HFFc6 (cell line): ENCODE measurements at regions not wholly inside any gene's neighbourhood (a gene's known extent, or its start where the extent isn't known, plus 50 kb on each side); places are given as distances from the start of the nearest gene placed in this dataset.
A peak's percentile ranks its signal among the peaks of the same experiment; 100 is the strongest.

Experiments used
- DNase-seq: peaks from one replicate; pipeline ENCODE4 v3.0.0-alpha.2; 2018
- H3K27ac Mint-ChIP-seq: 2 replicates; pipeline ENCODE4 v1.8.0; 2020; ENCODE audit warnings: mild to moderate bottlenecking, mixed read lengths
- H3K27me3 Mint-ChIP-seq: 2 replicates; pipeline ENCODE4 v1.8.0; 2021; ENCODE audit warnings: mild to moderate bottlenecking, moderate library complexity, mixed read lengths; ENCODE audit not compliant: insufficient read depth
- H3K36me3 Mint-ChIP-seq: 2 replicates; pipeline ENCODE4 v1.8.0; 2021; ENCODE audit warnings: low read depth, mixed read lengths
- H3K4me1 Mint-ChIP-seq: 2 replicates; pipeline ENCODE4 v1.8.0; 2020; ENCODE audit warnings: low read depth, mixed read lengths
- H3K4me3 Mint-ChIP-seq: 2 replicates; pipeline ENCODE4 v1.8.0; 2020; ENCODE audit warnings: mild to moderate bottlenecking, moderate library complexity, mixed read lengths
- H3K9me3 Mint-ChIP-seq: 2 replicates; pipeline ENCODE4 v1.8.0; 2020; ENCODE audit warnings: mild to moderate bottlenecking, mixed read lengths
- TF ChIP-seq, protein P1 (sequence below): fragments of 200-600 bp; sonication (generic); IDR thresholded peaks from 2 replicates; pipeline ENCODE4 v1.5.0; 2021; ENCODE audit warnings: antibody characterized with exemption, mild to moderate bottlenecking

DNA sequence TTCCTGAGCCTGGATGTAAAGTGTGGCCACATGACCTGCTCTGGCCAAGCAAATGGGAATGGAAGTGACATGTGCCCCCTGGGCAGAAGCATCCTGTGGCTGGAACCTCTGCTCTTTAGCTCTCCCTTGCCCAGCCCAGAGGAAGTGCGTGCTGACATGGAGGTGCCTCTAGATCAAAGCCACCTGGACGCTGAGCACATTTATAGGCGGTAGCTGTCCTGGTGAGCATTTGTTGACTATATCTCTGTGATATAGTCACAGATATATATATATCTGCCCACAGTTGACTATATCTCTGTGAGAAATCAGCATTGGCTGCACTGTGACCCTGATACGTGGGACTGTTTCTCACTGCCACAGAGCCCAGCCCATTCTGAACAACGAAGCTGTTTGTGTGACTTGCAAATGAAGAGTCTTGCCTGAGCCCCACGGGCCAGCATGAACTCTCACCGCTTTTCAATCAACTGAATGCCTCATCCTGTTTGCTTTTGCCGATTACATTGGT, 118.8 kb downstream of the C16orf95 start:
- Mint-ChIP-seq H3K4me3 (no peak overlapping the region), H3K9me3 (no peaks in the 10 kb centered on the region), H3K4me1 (peaks cover 37% of the 10 kb centered on the region), H3K27me3 (peaks cover 1% of the 10 kb centered on the region), H3K27ac (no peak overlapping the region), H3K36me3 (peaks cover 4% of the 10 kb centered on the region)
- DNase-seq, result no peak
- TF ChIP-seq, protein P1, sequence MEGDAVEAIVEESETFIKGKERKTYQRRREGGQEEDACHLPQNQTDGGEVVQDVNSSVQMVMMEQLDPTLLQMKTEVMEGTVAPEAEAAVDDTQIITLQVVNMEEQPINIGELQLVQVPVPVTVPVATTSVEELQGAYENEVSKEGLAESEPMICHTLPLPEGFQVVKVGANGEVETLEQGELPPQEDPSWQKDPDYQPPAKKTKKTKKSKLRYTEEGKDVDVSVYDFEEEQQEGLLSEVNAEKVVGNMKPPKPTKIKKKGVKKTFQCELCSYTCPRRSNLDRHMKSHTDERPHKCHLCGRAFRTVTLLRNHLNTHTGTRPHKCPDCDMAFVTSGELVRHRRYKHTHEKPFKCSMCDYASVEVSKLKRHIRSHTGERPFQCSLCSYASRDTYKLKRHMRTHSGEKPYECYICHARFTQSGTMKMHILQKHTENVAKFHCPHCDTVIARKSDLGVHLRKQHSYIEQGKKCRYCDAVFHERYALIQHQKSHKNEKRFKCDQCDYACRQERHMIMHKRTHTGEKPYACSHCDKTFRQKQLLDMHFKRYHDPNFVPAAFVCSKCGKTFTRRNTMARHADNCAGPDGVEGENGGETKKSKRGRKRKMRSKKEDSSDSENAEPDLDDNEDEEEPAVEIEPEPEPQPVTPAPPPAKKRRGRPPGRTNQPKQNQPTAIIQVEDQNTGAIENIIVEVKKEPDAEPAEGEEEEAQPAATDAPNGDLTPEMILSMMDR, result no peak

DNA sequence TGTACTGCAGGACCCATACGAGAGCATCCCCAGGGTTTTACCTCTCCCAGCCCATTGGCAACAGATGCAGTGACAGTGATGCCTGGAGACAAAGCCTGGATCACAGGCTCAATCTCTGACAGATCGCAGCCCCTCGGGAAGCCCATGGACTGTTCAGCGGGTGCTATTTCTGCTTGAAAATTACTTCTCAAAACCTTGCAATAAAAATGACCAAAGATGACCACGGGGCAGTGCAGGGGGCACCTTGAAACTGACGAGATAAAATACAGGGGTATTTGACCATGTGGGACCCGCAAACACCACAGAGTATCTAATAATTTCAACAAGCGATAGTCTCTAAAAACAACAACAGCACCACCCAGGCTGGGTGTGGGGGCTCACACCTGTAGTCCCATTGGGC, 118.3 kb downstream of the C16orf95 start:
- Mint-ChIP-seq H3K4me3 (no peak overlapping the region), H3K4me1 (peaks cover 42% of the 10 kb centered on the region)

DNA sequence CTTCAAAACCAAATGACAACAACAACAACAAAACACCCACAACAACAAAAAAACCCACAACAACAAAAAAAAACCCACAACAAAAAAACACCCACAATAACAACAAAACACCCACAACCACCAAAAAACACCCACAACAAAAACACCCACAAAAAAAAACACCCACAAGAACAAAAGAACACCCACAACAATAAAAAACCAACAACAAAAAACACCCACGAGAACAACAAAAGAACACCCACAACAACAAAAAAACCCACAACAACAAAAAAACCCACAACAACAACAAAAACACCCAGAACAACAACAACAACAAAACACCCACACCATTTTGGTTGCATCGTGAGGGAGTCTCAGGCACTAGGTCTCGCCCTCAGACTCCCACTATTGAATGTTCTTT, 117.8 kb downstream of the C16orf95 start:
- H3K9me3 Mint-ChIP-seq, result no peaks in the 10 kb centered on the region
- DNase-seq, result no peak
- no peak overlapping the region for H3K4me3 Mint-ChIP-seq
- TF ChIP-seq, protein P1, result no peak
- peaks cover 4% of the 10 kb centered on the region for H3K36me3 Mint-ChIP-seq
- no peak overlapping the region for H3K27ac Mint-ChIP-seq
- peaks cover 47% of the 10 kb centered on the region for H3K4me1 Mint-ChIP-seq
- H3K27me3 Mint-ChIP-seq, result peaks cover 1% of the 10 kb centered on the region

More for the DNA sequence above, 118.3 kb downstream of the C16orf95 start:
- Mint-ChIP-seq H3K9me3 (no peaks in the 10 kb centered on the region), H3K27ac (no peak overlapping the region), H3K36me3 (peaks cover 4% of the 10 kb centered on the region), H3K27me3 (peaks cover 1% of the 10 kb centered on the region)
- no peak for DNase-seq
- TF ChIP-seq, protein P1, result no peak

DNA sequence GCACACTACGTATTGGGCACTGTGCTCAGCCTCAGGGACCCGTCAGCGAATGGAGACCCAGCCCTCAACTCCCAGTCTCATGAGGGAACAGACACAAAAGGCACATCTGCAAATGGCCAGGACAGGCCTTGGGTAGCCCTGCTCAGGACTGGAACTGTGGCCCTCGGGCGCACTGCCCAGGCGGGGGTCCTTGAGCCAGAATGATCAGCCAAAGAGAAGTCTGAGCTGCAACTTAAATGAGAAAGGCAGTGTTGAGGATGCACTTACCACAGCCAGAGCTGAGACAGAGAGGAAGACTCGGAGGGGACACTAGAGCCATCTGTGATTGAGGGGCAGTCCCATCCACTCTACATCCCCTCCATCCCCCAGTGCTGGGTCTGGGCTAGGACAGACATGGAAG, 117.3 kb downstream of the C16orf95 start:
- Mint-ChIP-seq H3K36me3 (peaks cover 4% of the 10 kb centered on the region), H3K27me3 (peaks cover 1% of the 10 kb centered on the region), H3K27ac (no peak overlapping the region), H3K9me3 (no peaks in the 10 kb centered on the region), H3K4me1 (peaks cover 49% of the 10 kb centered on the region), H3K4me3 (no peak overlapping the region)
- TF ChIP-seq, protein P1, result no peak
- DNase-seq, result no peak

DNA sequence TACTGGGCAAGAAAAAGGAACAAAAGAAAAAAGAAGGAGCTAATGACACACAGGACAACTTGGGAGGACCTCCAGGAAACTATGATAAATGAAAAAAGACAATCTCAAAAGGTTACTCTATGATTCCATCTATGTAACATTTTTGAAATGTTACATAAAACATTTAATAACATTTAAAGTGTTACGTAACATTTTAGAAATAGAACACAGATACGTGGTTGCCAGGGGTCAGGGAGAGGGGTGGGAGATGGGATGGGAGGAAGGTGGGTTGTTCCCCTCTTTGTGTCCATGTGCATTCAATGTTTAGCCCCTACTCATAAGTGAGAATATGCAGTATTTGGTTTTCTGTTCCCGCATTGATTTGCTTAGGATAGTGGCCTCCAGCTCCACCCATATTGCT, 116.6 kb downstream of the C16orf95 start:
- Mint-ChIP-seq H3K36me3 (peaks cover 4% of the 10 kb centered on the region), H3K27ac (peak overlapping the region; percentile 82), H3K4me1 (peaks cover 52% of the 10 kb centered on the region), H3K9me3 (no peaks in the 10 kb centered on the region), H3K4me3 (no peak overlapping the region; the same call in 1 of the 2 replicates), H3K27me3 (peaks cover 1% of the 10 kb centered on the region)
- TF ChIP-seq, protein P1, result no peak
- DNase-seq, result no peak

DNA sequence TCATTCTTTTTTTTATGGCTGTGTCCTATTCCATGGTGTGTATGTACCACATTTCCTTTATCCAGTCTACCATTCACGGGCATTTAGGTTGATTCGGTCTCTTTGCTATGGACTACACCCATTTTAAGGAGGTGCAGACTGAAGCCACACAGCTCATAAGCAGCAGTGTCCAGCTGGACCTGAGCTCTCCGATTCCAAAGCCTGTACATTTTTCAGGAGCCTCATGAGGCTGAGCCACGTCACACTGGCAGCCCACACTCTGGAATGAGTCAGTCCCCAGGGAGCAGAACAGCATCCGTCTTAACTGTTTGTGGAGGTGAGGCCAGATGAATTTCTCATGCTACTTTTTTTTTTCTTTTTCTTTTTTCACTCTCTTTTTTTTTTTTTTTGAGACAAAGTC, 116.1 kb downstream of the C16orf95 start:
- Mint-ChIP-seq H3K36me3 (peaks cover 4% of the 10 kb centered on the region), H3K9me3 (no peaks in the 10 kb centered on the region), H3K27ac (peak overlapping the region; percentile 82), H3K4me1 (peaks cover 57% of the 10 kb centered on the region), H3K27me3 (peaks cover 1% of the 10 kb centered on the region), H3K4me3 (no peak overlapping the region; the same call in 1 of the 2 replicates)
- peak; percentile 89 for DNase-seq
- TF ChIP-seq, protein P1, result no peak
